Erythroblast (primary cell): ENCODE measurements at regions not wholly inside any gene's neighbourhood (a gene's known extent, or its start where the extent isn't known, plus 50 kb on each side); places are given as distances from the start of the nearest gene placed in this dataset.

Experiments
- GATA1 ChIP-seq: IDR thresholded peaks from 2 replicates; pipeline ENCODE4 v1.6.1; 2011; ENCODE audit warnings: low read depth, mild to moderate bottlenecking, control low read depth, low read length, moderate library complexity
- POLR2A ChIP-seq: IDR thresholded peaks from 2 replicates; pipeline ENCODE4 v1.6.1; 2011; ENCODE audit warnings: mild to moderate bottlenecking, low read length

- TF ChIP-seq POLR2A = no peak
- TF ChIP-seq GATA1 = no peak
These were observed 329.4 kb upstream of the PCDH18 start for GRCh38 chr4:137861682-137862081.
